Thyroid gland (tissue), 4 donors: ENCODE measurements at regions not wholly inside any gene's neighbourhood (a gene's known extent, or its start where the extent isn't known, plus 50 kb on each side); places are given as distances from the start of the nearest gene placed in this dataset.

ENCODE experiments used
- CTCF ChIP-seq, 6 experiments: fragments of 200-600 bp in 3 of 6; fragments of 450-650 bp in 3 of 6; sonication (generic) in 3 of 6; IDR thresholded peaks; one replicate each; pipeline ENCODE4 v1.5.1; 2016 to 2019; ENCODE audit warnings: antibody characterized with exemption in 6 of 6, mild to moderate bottlenecking in 2 of 6, inconsistent platforms in 1 of 6, moderate library complexity in 1 of 6
- POLR2A ChIP-seq, 2 donors: fragments of 450-650 bp; IDR thresholded peaks; one replicate each; pipeline ENCODE4 v1.6.1; 2017; ENCODE audit warnings: antibody characterized with exemption in 2 of 2, mild to moderate bottlenecking in 2 of 2, moderate library complexity in 1 of 2

- TF ChIP-seq CTCF (IDR thresholded peaks at IDR 0.05) (no peak), POLR2A (IDR thresholded peaks at IDR 0.05) (no peak)
Observed at GRCh38 chr6:97557355-97557754, 274.3 kb upstream of the MMS22L start.
